Mesendoderm (in vitro differentiated cells): ENCODE measurements at regions not wholly inside any gene's neighbourhood (a gene's known extent, or its start where the extent isn't known, plus 50 kb on each side); places are given as distances from the start of the nearest gene placed in this dataset.
A peak's percentile ranks its signal among the peaks of the same experiment; 100 is the strongest.

Experiments
- DNase-seq: peaks from one replicate; pipeline ENCODE4 v3.0.0; 2013
- H2AK5ac ChIP-seq: 2 replicates; pipeline ENCODE4 v1.6.1; 2013; ENCODE audit warnings: low read length, inconsistent platforms
- H2BK120ac ChIP-seq: 2 replicates; pipeline ENCODE4 v1.6.1; 2013; ENCODE audit warnings: low read depth, mild to moderate bottlenecking, low read length, moderate library complexity, mixed read lengths
- H2BK15ac ChIP-seq: replicated peaks from 2 replicates; pipeline ENCODE4 v1.6.1; 2013; ENCODE audit warnings: low read depth, mild to moderate bottlenecking, moderate library complexity
- H2BK5ac ChIP-seq: 2 replicates; pipeline ENCODE4 v1.6.1; 2013; ENCODE audit warnings: low read length, inconsistent platforms
- H3K18ac ChIP-seq: 2 replicates; pipeline ENCODE4 v1.6.1; 2013; ENCODE audit warnings: mild to moderate bottlenecking, low read length, mixed read lengths
- H3K23ac ChIP-seq: one replicate; pipeline ENCODE4 v1.6.1; 2013; ENCODE audit warnings: low read length
- H3K27ac ChIP-seq: 2 replicates; pipeline ENCODE4 v1.5.1; 2013; ENCODE audit warnings: low read depth, mild to moderate bottlenecking, inconsistent platforms, low read length, moderate library complexity
- H3K27me3 ChIP-seq: 2 replicates; pipeline ENCODE4 v1.6.1; 2013; ENCODE audit warnings: low read length, control low read depth, mild to moderate bottlenecking, inconsistent platforms; ENCODE audit not compliant: insufficient read depth, poor library complexity
- H3K36me3 ChIP-seq: 2 replicates; pipeline ENCODE4 v1.6.1; 2013; ENCODE audit warnings: low read length, inconsistent platforms; ENCODE audit not compliant: control insufficient read depth, insufficient read depth
- H3K4ac ChIP-seq: one replicate; pipeline ENCODE4 v1.6.1; 2013; ENCODE audit warnings: low read depth, mild to moderate bottlenecking, low read length, moderate library complexity
- H3K4me1 ChIP-seq: 2 replicates; pipeline ENCODE4 v1.6.1; 2013; ENCODE audit warnings: low read depth, low read length, inconsistent platforms; ENCODE audit not compliant: control insufficient read depth
- H3K4me2 ChIP-seq: 2 replicates; pipeline ENCODE4 v1.6.1; 2013; ENCODE audit warnings: low read length
- H3K4me3 ChIP-seq: 2 replicates; pipeline ENCODE4 v1.5.1; 2013; ENCODE audit warnings: mild to moderate bottlenecking, low read length
- H3K56ac ChIP-seq: one replicate; pipeline ENCODE4 v1.6.1; 2013; ENCODE audit warnings: low read length
- H3K79me1 ChIP-seq: 2 replicates; pipeline ENCODE4 v1.6.1; 2013; ENCODE audit warnings: low read length, inconsistent platforms
- H3K79me2 ChIP-seq: 2 replicates; pipeline ENCODE4 v1.6.1; 2013; ENCODE audit warnings: mild to moderate bottlenecking, low read length; ENCODE audit not compliant: control insufficient read depth, insufficient read depth
- H3K9ac ChIP-seq: 2 replicates; pipeline ENCODE4 v1.6.1; 2013; ENCODE audit warnings: low read length, inconsistent platforms
- H4K5ac ChIP-seq: one replicate; pipeline ENCODE4 v1.6.1; 2013; ENCODE audit warnings: low read length
- H4K8ac ChIP-seq: one replicate; pipeline ENCODE4 v1.6.1; 2013; ENCODE audit warnings: low read depth, mild to moderate bottlenecking, control low read depth, low read length, moderate library complexity
- whole genome bisulfite sequencing: extraction: QIAGEN DNeasy Blood & Tissue Kit; methylation state at CpG from one replicate; pipeline ENCODE4 v1.1.7; 2013; ENCODE audit warnings: low lambda C conversion rate, missing lambda C conversion rate; ENCODE audit not compliant: insufficient coverage; ENCODE audit errors: extremely low coverage; 5-methylcytosine and 5-hydroxymethylcytosine counted together

GRCh38 chr2:129646107-129646506 is 333.4 kb upstream of the RAB6C start:
- Histone ChIP-seq H3K4ac (no peak overlapping the region), H3K4me2 (no peak overlapping the region), H3K36me3 (no peaks in the 10 kb centered on the region), H2AK5ac (no peak overlapping the region), H4K5ac (no peak overlapping the region), H4K8ac (no peak overlapping the region), H2BK15ac (no peak overlapping the region), H2BK120ac (no peak overlapping the region), H3K4me3 (no peak overlapping the region), H3K27me3 (no peaks in the 10 kb centered on the region), H3K18ac (no peak overlapping the region), H3K79me1 (no peaks in the 10 kb centered on the region), H2BK5ac (no peak overlapping the region), H3K79me2 (no peaks in the 10 kb centered on the region), H3K9ac (no peak overlapping the region), H3K23ac (no peak overlapping the region), H3K4me1 (no peaks in the 10 kb centered on the region), H3K27ac (no peak overlapping the region), H3K56ac (no peak overlapping the region)
- no CpG with 5 or more reads among the region's 6 CpGs for WGBS
- no peak for DNase-seq

GRCh38 chr2:129653246-129653645 is 326.2 kb upstream of the RAB6C start:
- no CpG with 5 or more reads among the region's 2 CpGs for WGBS
- Histone ChIP-seq H3K4me1 (no peaks in the 10 kb centered on the region), H2AK5ac (no peak overlapping the region), H3K18ac (no peak overlapping the region), H3K4me2 (no peak overlapping the region), H3K79me1 (no peaks in the 10 kb centered on the region), H2BK15ac (no peak overlapping the region), H3K36me3 (no peaks in the 10 kb centered on the region), H3K56ac (no peak overlapping the region), H2BK120ac (no peak overlapping the region), H3K23ac (no peak overlapping the region), H2BK5ac (no peak overlapping the region), H3K27me3 (no peaks in the 10 kb centered on the region), H3K27ac (no peak overlapping the region), H3K4ac (no peak overlapping the region), H4K5ac (no peak overlapping the region), H4K8ac (no peak overlapping the region), H3K79me2 (no peaks in the 10 kb centered on the region), H3K4me3 (no peak overlapping the region), H3K9ac (no peak overlapping the region)
- no peak for DNase-seq

DNA sequence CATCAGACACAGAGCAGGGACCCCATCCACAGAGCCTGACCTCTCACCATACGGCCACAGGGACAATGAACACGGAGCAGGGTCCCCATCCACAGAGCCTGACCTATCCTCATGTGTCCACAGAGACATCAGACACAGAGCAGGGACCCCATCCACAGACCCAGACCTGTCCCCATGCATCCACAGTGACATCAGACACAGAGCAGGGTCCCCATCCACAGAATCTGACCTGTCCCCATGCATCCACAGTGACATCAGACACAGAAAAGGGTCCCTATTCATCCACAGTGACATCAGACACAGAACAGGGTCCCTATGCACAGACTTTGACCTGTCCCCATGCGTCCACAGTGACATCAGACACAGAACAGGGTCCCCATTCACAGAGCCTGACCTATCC is 325.1 kb upstream of the RAB6C start:
- no peak for DNase-seq
- H3K18ac ChIP-seq: no peak overlapping the region
- H3K4me3 ChIP-seq: no peak overlapping the region
- H3K36me3 ChIP-seq: no peaks in the 10 kb centered on the region
- H3K4me1 ChIP-seq: no peaks in the 10 kb centered on the region
- H3K79me1 ChIP-seq: no peaks in the 10 kb centered on the region
- H2BK5ac ChIP-seq: no peak overlapping the region
- WGBS: no CpG with 5 or more reads among the region's 3 CpGs
- no peaks in the 10 kb centered on the region for H3K79me2 ChIP-seq
- H3K4me2 ChIP-seq: no peak overlapping the region
- no peak overlapping the region for H4K5ac ChIP-seq
- no peaks in the 10 kb centered on the region for H3K27me3 ChIP-seq
- H3K23ac ChIP-seq: no peak overlapping the region
- no peak overlapping the region for H2AK5ac ChIP-seq
- H2BK15ac ChIP-seq: no peak overlapping the region
- H2BK120ac ChIP-seq: no peak overlapping the region
- H3K4ac ChIP-seq: no peak overlapping the region
- no peak overlapping the region for H3K9ac ChIP-seq
- no peak overlapping the region for H3K56ac ChIP-seq
- no peak overlapping the region for H3K27ac ChIP-seq
- H4K8ac ChIP-seq: no peak overlapping the region

GRCh38 chr2:129656081-129656598 is 323.3 kb upstream of the RAB6C start:
- no CpG with 5 or more reads among the region's 6 CpGs for WGBS

GRCh38 chr2:129658430-129658829 is 321.0 kb upstream of the RAB6C start:
- WGBS: no CpG with 5 or more reads among the region's 5 CpGs
- H3K23ac ChIP-seq: no peak overlapping the region

More at GRCh38 chr2:129656081-129656598, 323.3 kb upstream of the RAB6C start:
- no peaks in the 10 kb centered on the region for H3K36me3 ChIP-seq
- no peak overlapping the region for H2BK120ac ChIP-seq
- no peak overlapping the region for H3K23ac ChIP-seq
- no peak for DNase-seq
- H3K56ac ChIP-seq: no peak overlapping the region
- no peak overlapping the region for H2AK5ac ChIP-seq
- H3K4ac ChIP-seq: no peak overlapping the region
- no peak overlapping the region for H3K9ac ChIP-seq
- no peaks in the 10 kb centered on the region for H3K79me1 ChIP-seq
- no peaks in the 10 kb centered on the region for H3K79me2 ChIP-seq
- H2BK5ac ChIP-seq: no peak overlapping the region
- no peaks in the 10 kb centered on the region for H3K4me1 ChIP-seq
- no peak overlapping the region for H3K4me3 ChIP-seq
- no peak overlapping the region for H3K27ac ChIP-seq
- no peaks in the 10 kb centered on the region for H3K27me3 ChIP-seq
- H4K8ac ChIP-seq: no peak overlapping the region
- no peak overlapping the region for H3K18ac ChIP-seq
- H3K4me2 ChIP-seq: no peak overlapping the region
- H4K5ac ChIP-seq: no peak overlapping the region
- no peak overlapping the region for H2BK15ac ChIP-seq

DNA sequence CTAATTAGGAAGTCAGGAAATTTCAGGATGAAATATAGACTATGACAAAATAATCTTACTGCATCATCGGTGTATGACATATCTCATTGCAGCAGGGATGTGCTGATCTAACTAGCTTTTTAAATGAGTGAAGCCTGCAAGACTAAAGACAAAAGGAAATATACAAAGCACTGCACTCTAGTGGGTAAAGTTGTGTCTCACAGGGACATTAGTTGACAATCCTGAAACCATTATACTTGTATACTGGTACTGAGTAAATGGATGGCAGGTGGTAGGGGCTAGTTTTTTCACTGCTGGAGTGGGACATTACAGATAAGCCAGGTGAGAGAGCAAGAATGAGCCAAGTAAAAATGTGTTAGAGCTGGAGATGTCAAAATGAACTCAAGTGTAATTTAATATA is 317.5 kb upstream of the RAB6C start:
- no peak overlapping the region for H3K27ac ChIP-seq
- H3K4me2 ChIP-seq: no peak overlapping the region
- H2BK5ac ChIP-seq: no peak overlapping the region
- H4K8ac ChIP-seq: no peak overlapping the region
- no peak overlapping the region for H3K4me3 ChIP-seq
- H2BK120ac ChIP-seq: no peak overlapping the region
- H3K79me1 ChIP-seq: no peaks in the 10 kb centered on the region
- WGBS: no CpG with 5 or more reads among the region's 1 CpG
- H3K56ac ChIP-seq: no peak overlapping the region
- H3K4me1 ChIP-seq: no peaks in the 10 kb centered on the region
- peak; percentile 16 for DNase-seq
- H4K5ac ChIP-seq: no peak overlapping the region
- no peak overlapping the region for H3K9ac ChIP-seq
- no peak overlapping the region for H3K18ac ChIP-seq
- no peaks in the 10 kb centered on the region for H3K27me3 ChIP-seq
- H3K4ac ChIP-seq: no peak overlapping the region
- no peaks in the 10 kb centered on the region for H3K36me3 ChIP-seq
- no peak overlapping the region for H3K23ac ChIP-seq
- no peaks in the 10 kb centered on the region for H3K79me2 ChIP-seq
- H2BK15ac ChIP-seq: no peak overlapping the region
- no peak overlapping the region for H2AK5ac ChIP-seq

More at GRCh38 chr2:129658430-129658829, 321.0 kb upstream of the RAB6C start:
- no peak overlapping the region for H2BK15ac ChIP-seq
- H2AK5ac ChIP-seq: no peak overlapping the region
- no peaks in the 10 kb centered on the region for H3K79me2 ChIP-seq
- no peak overlapping the region for H2BK5ac ChIP-seq
- H3K36me3 ChIP-seq: no peaks in the 10 kb centered on the region
- no peak overlapping the region for H3K27ac ChIP-seq
- no peak overlapping the region for H3K56ac ChIP-seq
- H3K4ac ChIP-seq: no peak overlapping the region
- H3K79me1 ChIP-seq: no peaks in the 10 kb centered on the region
- H4K8ac ChIP-seq: no peak overlapping the region
- no peaks in the 10 kb centered on the region for H3K4me1 ChIP-seq
- no peak overlapping the region for H3K4me3 ChIP-seq
- H3K4me2 ChIP-seq: no peak overlapping the region
- no peak overlapping the region for H4K5ac ChIP-seq
- H3K18ac ChIP-seq: no peak overlapping the region
- H3K27me3 ChIP-seq: no peaks in the 10 kb centered on the region
- H2BK120ac ChIP-seq: no peak overlapping the region
- no peak overlapping the region for H3K9ac ChIP-seq
- no peak for DNase-seq
